Liver (tissue), 8 donors: ENCODE measurements at regions not wholly inside any gene's neighbourhood (a gene's known extent, or its start where the extent isn't known, plus 50 kb on each side); places are given as distances from the start of the nearest gene placed in this dataset.

Experiments used
- DNase-seq: peaks from one replicate; pipeline ENCODE4 v3.0.0-alpha.2; 2017; ENCODE audit warnings: low spot score
- H3K27ac ChIP-seq, 2 donors: one replicate each; pipeline ENCODE4 v1.7.0; 2013; ENCODE audit warnings: inconsistent platforms in 2 of 2, low read length in 2 of 2, control low read depth in 1 of 2, low read depth in 1 of 2, mild to moderate bottlenecking in 1 of 2
- H3K27me3 ChIP-seq, 4 donors: one replicate each; pipeline versions ENCODE4 v1.6.1 to v1.7.0; 2013; ENCODE audit warnings: low read length in 3 of 4, inconsistent platforms in 1 of 4, mild to moderate bottlenecking in 1 of 4, moderate library complexity in 1 of 4; ENCODE audit not compliant: control insufficient read depth in 4 of 4, insufficient read depth in 4 of 4
- H3K36me3 ChIP-seq, 4 donors: one replicate each; pipeline versions ENCODE4 v1.6.1 to v1.7.0; 2013; ENCODE audit warnings: low read length in 3 of 4, mild to moderate bottlenecking in 3 of 4, low read depth in 1 of 4, moderate library complexity in 1 of 4; ENCODE audit not compliant: control insufficient read depth in 4 of 4, insufficient read depth in 3 of 4
- H3K4me1 ChIP-seq, 4 donors: one replicate each; pipeline versions ENCODE4 v1.6.1 to v1.7.0; 2013; ENCODE audit warnings: low read length in 3 of 4, mild to moderate bottlenecking in 3 of 4, moderate library complexity in 1 of 4; ENCODE audit not compliant: control insufficient read depth in 4 of 4, insufficient read depth in 4 of 4
- H3K4me3 ChIP-seq, 3 donors: one replicate each; pipeline versions ENCODE4 v1.6.1 to v1.7.0; 2013; ENCODE audit warnings: low read length in 3 of 3, control low read depth in 1 of 3, low read depth in 1 of 3, mild to moderate bottlenecking in 1 of 3
- H3K9ac ChIP-seq, 2 donors: one replicate each; pipeline ENCODE4 v1.7.0; 2013; ENCODE audit warnings: low read length in 2 of 2, mild to moderate bottlenecking in 2 of 2, moderate library complexity in 2 of 2, control low read depth in 1 of 2, low read depth in 1 of 2
- H3K9me3 ChIP-seq, 4 donors: one replicate each; pipeline versions ENCODE4 v1.6.1 to v1.7.0; 2013; ENCODE audit warnings: low read length in 3 of 4; ENCODE audit not compliant: control insufficient read depth in 4 of 4
- ATF3 ChIP-seq: IDR thresholded peaks from 2 replicates; pipeline ENCODE4 v1.6.1; 2016; ENCODE audit warnings: antibody characterized with exemption
- EGR1 ChIP-seq, 2 donors: IDR thresholded peaks; 2 replicates each; pipeline ENCODE4 v1.6.1; 2016 to 2018; ENCODE audit warnings: antibody characterized with exemption in 2 of 2, low read depth in 2 of 2
- GABPA ChIP-seq, 2 donors: IDR thresholded peaks in 1 of 2; conservative IDR thresholded peaks in 1 of 2; 2 replicates each; pipeline ENCODE4 v1.6.1; 2016; ENCODE audit warnings: antibody characterized with exemption in 2 of 2, mild to moderate bottlenecking in 1 of 2, moderate library complexity in 1 of 2
- HNF4A ChIP-seq, 2 donors: conservative IDR thresholded peaks; 2 replicates each; pipeline ENCODE4 v1.6.1; 2016; ENCODE audit warnings: antibody characterized with exemption in 2 of 2, mild to moderate bottlenecking in 2 of 2
- HNF4G ChIP-seq: IDR thresholded peaks from 2 replicates; pipeline ENCODE4 v1.6.1; 2016; ENCODE audit warnings: antibody characterized with exemption
- JUND ChIP-seq, 2 donors: IDR thresholded peaks; 2 replicates each; pipeline ENCODE4 v1.6.1; 2016; ENCODE audit warnings: antibody characterized with exemption in 2 of 2
- NR2F2 ChIP-seq: IDR thresholded peaks from 2 replicates; pipeline ENCODE4 v1.6.1; 2016; ENCODE audit warnings: antibody characterized with exemption
- RAD21 ChIP-seq, 2 donors: IDR thresholded peaks; 2 replicates each; pipeline ENCODE4 v1.6.1; 2016; ENCODE audit warnings: antibody characterized with exemption in 2 of 2, mild to moderate bottlenecking in 2 of 2
- SP1 ChIP-seq: IDR thresholded peaks from 2 replicates; pipeline ENCODE4 v1.6.1; 2018; ENCODE audit warnings: antibody characterized with exemption, mild to moderate bottlenecking
- TAF1 ChIP-seq: conservative IDR thresholded peaks from 2 replicates; pipeline ENCODE4 v1.6.1; 2016; ENCODE audit warnings: antibody characterized with exemption, mild to moderate bottlenecking
- YY1 ChIP-seq: IDR thresholded peaks from 2 replicates; pipeline ENCODE4 v1.6.1; 2016; ENCODE audit warnings: antibody characterized with exemption, mild to moderate bottlenecking
- ZBTB33 ChIP-seq: IDR thresholded peaks from 2 replicates; pipeline ENCODE4 v1.6.1; 2016; ENCODE audit warnings: antibody characterized with exemption
- WGBS: extraction: QIAGEN DNeasy Blood & Tissue Kit; methylation state at CpG from one replicate; pipeline ENCODE4 v1.1.7; 2013; 5-methylcytosine and 5-hydroxymethylcytosine counted together
- TF ChIP-seq, protein P1 (sequence below): fragments of 150-350 bp; IDR thresholded peaks from 2 replicates; pipeline ENCODE4 v1.5.1; 2017; ENCODE audit warnings: improper control_type of control experiment, low read depth, low read length; ENCODE audit not compliant: missing input control
- donor health status: healthy.
- donor health status: healthy.
- donor health status: healthy.
- donor health status: healthy.
- donor health status: healthy.

- WGBS: 89% methylated on average over 5 of the region's 5 CpGs
- TF ChIP-seq, protein P1, sequence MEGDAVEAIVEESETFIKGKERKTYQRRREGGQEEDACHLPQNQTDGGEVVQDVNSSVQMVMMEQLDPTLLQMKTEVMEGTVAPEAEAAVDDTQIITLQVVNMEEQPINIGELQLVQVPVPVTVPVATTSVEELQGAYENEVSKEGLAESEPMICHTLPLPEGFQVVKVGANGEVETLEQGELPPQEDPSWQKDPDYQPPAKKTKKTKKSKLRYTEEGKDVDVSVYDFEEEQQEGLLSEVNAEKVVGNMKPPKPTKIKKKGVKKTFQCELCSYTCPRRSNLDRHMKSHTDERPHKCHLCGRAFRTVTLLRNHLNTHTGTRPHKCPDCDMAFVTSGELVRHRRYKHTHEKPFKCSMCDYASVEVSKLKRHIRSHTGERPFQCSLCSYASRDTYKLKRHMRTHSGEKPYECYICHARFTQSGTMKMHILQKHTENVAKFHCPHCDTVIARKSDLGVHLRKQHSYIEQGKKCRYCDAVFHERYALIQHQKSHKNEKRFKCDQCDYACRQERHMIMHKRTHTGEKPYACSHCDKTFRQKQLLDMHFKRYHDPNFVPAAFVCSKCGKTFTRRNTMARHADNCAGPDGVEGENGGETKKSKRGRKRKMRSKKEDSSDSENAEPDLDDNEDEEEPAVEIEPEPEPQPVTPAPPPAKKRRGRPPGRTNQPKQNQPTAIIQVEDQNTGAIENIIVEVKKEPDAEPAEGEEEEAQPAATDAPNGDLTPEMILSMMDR: no peak
- TF ChIP-seq ATF3: no peak
- TF ChIP-seq NR2F2: no peak
- TF ChIP-seq YY1: no peak
- TF ChIP-seq TAF1: no peak
- TF ChIP-seq EGR1 (IDR thresholded peaks at IDR 0.05; ENCODE audit: low read depth in 2 of 2): no peak
- TF ChIP-seq JUND (IDR thresholded peaks at IDR 0.05): no peak
- no peak for TF ChIP-seq SP1
- no peak for TF ChIP-seq ZBTB33
- no peak for TF ChIP-seq HNF4A (conservative IDR thresholded peaks at IDR 0.05)
- no peak for TF ChIP-seq GABPA (IDR thresholded peaks at IDR 0.05 in 1 of 2, conservative IDR thresholded peaks at IDR 0.05 in 1 of 2)
- no peak for TF ChIP-seq RAD21 (IDR thresholded peaks at IDR 0.05)
- no peak for TF ChIP-seq HNF4G
- Histone ChIP-seq H3K4me1 (peaks cover 0 to 10% (median 3%) of the 10 kb centered on the region in 4 donors), H3K9ac (no peak overlapping the region), H3K9me3 (no peaks in the 10 kb centered on the region), H3K36me3 (no peaks in the 10 kb centered on the region), H3K27ac (no peak overlapping the region), H3K4me3 (no peak overlapping the region), H3K27me3 (no peaks in the 10 kb centered on the region)
- DNase-seq: no peak
Measured at GRCh38 chr3:170636400-170636973, 50.6 kb upstream of the SLC7A14 start.
